ENCODE measurements at regions not wholly inside any gene's neighbourhood (a gene's known extent, or its start where the extent isn't known, plus 50 kb on each side); places are given as distances from the start of the nearest gene placed in this dataset.
"Not testable (repeated sequence)": the region's sequence is repeated elsewhere in the genome, so short reads cannot be mapped to it uniquely, and the experiment has no call there.

GRCh38 chr12:89276860-89277259, 75.4 kb downstream of the DUSP6 start:
- no peaks in the 10 kb centered on the region for H3K36me3 ChIP-seq (ENCODE audit: insufficient read depth, insufficient read length, low read length)
- no peaks in the 10 kb centered on the region for H3K27me3 ChIP-seq (ENCODE audit: insufficient read depth, insufficient read length)
- H3K4me3 ChIP-seq (ENCODE audit: insufficient read length, low read depth), result no peak overlapping the region
- no peaks in the 10 kb centered on the region for H3K9me3 ChIP-seq (ENCODE audit: insufficient read depth, low read length)
- no peak overlapping the region for H3K9ac ChIP-seq (ENCODE audit: insufficient read length, low read depth)
- no peaks in the 10 kb centered on the region for H3K4me1 ChIP-seq (ENCODE audit: insufficient read depth, insufficient read length)
- TF ChIP-seq SUZ12 (IDR thresholded peaks at IDR 0.05; ENCODE audit: extremely low read depth, insufficient read depth, insufficient read length), result no peak
- DNase-seq (ENCODE audit: low read depth, low spot score), result no peak

GRCh38 chr12:89273525-89273924, 78.8 kb downstream of the DUSP6 start:
- no peaks in the 10 kb centered on the region for H3K4me1 ChIP-seq (ENCODE audit: insufficient read depth, insufficient read length)
- no peaks in the 10 kb centered on the region for H3K9me3 ChIP-seq (ENCODE audit: insufficient read depth, low read length)
- no peaks in the 10 kb centered on the region for H3K27me3 ChIP-seq (ENCODE audit: insufficient read depth, insufficient read length)
- H3K4me3 ChIP-seq (ENCODE audit: insufficient read length, low read depth), result no peak overlapping the region
- no peak for DNase-seq (ENCODE audit: low read depth, low spot score)
- H3K36me3 ChIP-seq (ENCODE audit: insufficient read depth, insufficient read length, low read length), result no peaks in the 10 kb centered on the region
- no peak overlapping the region for H3K9ac ChIP-seq (ENCODE audit: insufficient read length, low read depth)
- TF ChIP-seq ZNF274 (IDR thresholded peaks at IDR 0.05; ENCODE audit: low read depth, low read length), result no peak
- TF ChIP-seq SUZ12 (IDR thresholded peaks at IDR 0.05; ENCODE audit: extremely low read depth, insufficient read depth, insufficient read length), result no peak
- no peak for TF ChIP-seq YY1 (IDR thresholded peaks at IDR 0.05; ENCODE audit: insufficient read depth, insufficient read length)

- no peaks in the 10 kb centered on the region for H3K9me3 ChIP-seq (ENCODE audit: insufficient read depth, low read length)
- no peak for TF ChIP-seq YY1 (IDR thresholded peaks at IDR 0.05; ENCODE audit: insufficient read depth, insufficient read length)
- no peak for TF ChIP-seq SUZ12 (IDR thresholded peaks at IDR 0.05; ENCODE audit: extremely low read depth, insufficient read depth, insufficient read length)
- TF ChIP-seq ZNF274 (IDR thresholded peaks at IDR 0.05; ENCODE audit: low read depth, low read length), result no peak
- H3K36me3 ChIP-seq (ENCODE audit: insufficient read depth, insufficient read length, low read length), result no peaks in the 10 kb centered on the region
- no peak overlapping the region for H3K4me3 ChIP-seq (ENCODE audit: insufficient read length, low read depth)
- no peak for DNase-seq (ENCODE audit: low read depth, low spot score)
- no peaks in the 10 kb centered on the region for H3K4me1 ChIP-seq (ENCODE audit: insufficient read depth, insufficient read length)
- H3K9ac ChIP-seq (ENCODE audit: insufficient read length, low read depth), result no peak overlapping the region
- no peaks in the 10 kb centered on the region for H3K27me3 ChIP-seq (ENCODE audit: insufficient read depth, insufficient read length)
These were observed 81.8 kb downstream of the DUSP6 start for GRCh38 chr12:89270548-89270947.

GRCh38 chr12:89269174-89269573, 83.1 kb downstream of the DUSP6 start:
- TF ChIP-seq ZNF274 (IDR thresholded peaks at IDR 0.05; ENCODE audit: low read depth, low read length) (no peak), YY1 (IDR thresholded peaks at IDR 0.05; ENCODE audit: insufficient read depth, insufficient read length) (no peak), SUZ12 (IDR thresholded peaks at IDR 0.05; ENCODE audit: extremely low read depth, insufficient read depth, insufficient read length) (no peak)
- Histone ChIP-seq H3K36me3 (ENCODE audit: insufficient read depth, insufficient read length, low read length) (no peaks in the 10 kb centered on the region), H3K9ac (ENCODE audit: insufficient read length, low read depth) (no peak overlapping the region), H3K27me3 (ENCODE audit: insufficient read depth, insufficient read length) (no peaks in the 10 kb centered on the region), H3K4me1 (ENCODE audit: insufficient read depth, insufficient read length) (no peaks in the 10 kb centered on the region), H3K9me3 (ENCODE audit: insufficient read depth, low read length) (no peaks in the 10 kb centered on the region), H3K4me3 (ENCODE audit: insufficient read length, low read depth) (no peak overlapping the region)
- no peak for DNase-seq (ENCODE audit: low read depth, low spot score)

GRCh38 chr12:89267404-89267803, 84.9 kb downstream of the DUSP6 start:
- Histone ChIP-seq H3K9me3 (ENCODE audit: insufficient read depth, low read length) (no peaks in the 10 kb centered on the region), H3K4me1 (ENCODE audit: insufficient read depth, insufficient read length) (no peaks in the 10 kb centered on the region), H3K4me3 (ENCODE audit: insufficient read length, low read depth) (no peak overlapping the region), H3K9ac (ENCODE audit: insufficient read length, low read depth) (no peak overlapping the region), H3K36me3 (ENCODE audit: insufficient read depth, insufficient read length, low read length) (no peaks in the 10 kb centered on the region), H3K27me3 (ENCODE audit: insufficient read depth, insufficient read length) (no peaks in the 10 kb centered on the region)
- no peak for TF ChIP-seq YY1 (IDR thresholded peaks at IDR 0.05; ENCODE audit: insufficient read depth, insufficient read length)
- TF ChIP-seq ZNF274 (IDR thresholded peaks at IDR 0.05; ENCODE audit: low read depth, low read length), result no peak
- no peak for TF ChIP-seq SUZ12 (IDR thresholded peaks at IDR 0.05; ENCODE audit: extremely low read depth, insufficient read depth, insufficient read length)
- DNase-seq (ENCODE audit: low read depth, low spot score), result no peak

- DNase-seq (ENCODE audit: low read depth, low spot score); H3K9me3 ChIP-seq (ENCODE audit: insufficient read depth, low read length); H3K36me3 ChIP-seq (ENCODE audit: insufficient read depth, insufficient read length, low read length); H3K27me3 ChIP-seq (ENCODE audit: insufficient read depth, insufficient read length); H3K4me3 ChIP-seq (ENCODE audit: insufficient read length, low read depth); H3K4me1 ChIP-seq (ENCODE audit: insufficient read depth, insufficient read length); H3K9ac ChIP-seq (ENCODE audit: insufficient read length, low read depth): not testable (repeated sequence)
These were observed 85.6 kb downstream of the DUSP6 start for GRCh38 chr12:89266574-89267188.

GRCh38 chr12:89264837-89265236, 87.5 kb downstream of the DUSP6 start:
- DNase-seq (ENCODE audit: low read depth, low spot score), result no peak
- Histone ChIP-seq H3K4me3 (ENCODE audit: insufficient read length, low read depth) (no peak overlapping the region), H3K4me1 (ENCODE audit: insufficient read depth, insufficient read length) (no peaks in the 10 kb centered on the region), H3K27me3 (ENCODE audit: insufficient read depth, insufficient read length) (no peaks in the 10 kb centered on the region), H3K9ac (ENCODE audit: insufficient read length, low read depth) (no peak overlapping the region), H3K9me3 (ENCODE audit: insufficient read depth, low read length) (no peaks in the 10 kb centered on the region), H3K36me3 (ENCODE audit: insufficient read depth, insufficient read length, low read length) (no peaks in the 10 kb centered on the region)
- TF ChIP-seq ZNF274 (IDR thresholded peaks at IDR 0.05; ENCODE audit: low read depth, low read length) (no peak), YY1 (IDR thresholded peaks at IDR 0.05; ENCODE audit: insufficient read depth, insufficient read length) (no peak), SUZ12 (IDR thresholded peaks at IDR 0.05; ENCODE audit: extremely low read depth, insufficient read depth, insufficient read length) (no peak)

GRCh38 chr12:89263900-89264299, 88.4 kb downstream of the DUSP6 start:
- Histone ChIP-seq H3K4me3 (ENCODE audit: insufficient read length, low read depth) (no peak overlapping the region), H3K36me3 (ENCODE audit: insufficient read depth, insufficient read length, low read length) (no peaks in the 10 kb centered on the region), H3K9me3 (ENCODE audit: insufficient read depth, low read length) (no peaks in the 10 kb centered on the region), H3K9ac (ENCODE audit: insufficient read length, low read depth) (no peak overlapping the region), H3K27me3 (ENCODE audit: insufficient read depth, insufficient read length) (no peaks in the 10 kb centered on the region), H3K4me1 (ENCODE audit: insufficient read depth, insufficient read length) (no peaks in the 10 kb centered on the region)
- no peak for DNase-seq (ENCODE audit: low read depth, low spot score)
- no peak for TF ChIP-seq SUZ12 (IDR thresholded peaks at IDR 0.05; ENCODE audit: extremely low read depth, insufficient read depth, insufficient read length)
- TF ChIP-seq YY1 (IDR thresholded peaks at IDR 0.05; ENCODE audit: insufficient read depth, insufficient read length), result no peak
- TF ChIP-seq ZNF274 (IDR thresholded peaks at IDR 0.05; ENCODE audit: low read depth, low read length), result no peak
